ENCODE measurements at regions not wholly inside any gene's neighbourhood (a gene's known extent, or its start where the extent isn't known, plus 50 kb on each side); places are given as distances from the start of the nearest gene placed in this dataset.

DNA sequence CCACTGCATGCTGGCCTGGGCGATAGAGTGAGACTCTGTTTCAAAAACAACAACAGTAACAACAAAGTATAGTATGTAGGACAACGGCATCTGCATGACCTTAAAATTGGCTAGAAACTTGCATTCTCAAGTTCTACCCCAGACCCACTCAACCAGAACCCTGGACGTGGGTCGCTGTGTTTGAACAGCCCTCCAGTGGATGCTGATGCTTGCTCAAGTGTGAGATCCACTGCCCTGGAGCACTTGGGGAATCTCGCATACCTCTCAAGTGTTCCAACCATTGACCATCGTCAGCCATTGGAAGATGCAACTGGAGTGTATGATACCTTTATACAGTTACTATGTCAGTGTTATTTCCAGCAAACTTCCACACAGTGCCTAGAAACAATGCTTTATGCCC is 435.9 kb downstream of the DCDC2C start:
- TF ChIP-seq EZH2 (IDR thresholded peaks at IDR 0.05) (no peak), CTCF (IDR thresholded peaks at IDR 0.05) (no peak)

Measured in neural progenitor cell (in vitro differentiated cells).